BLaER1 treated with 17β-estradiol and CSF1 and Interleukin-3, amounts not matched to agents 10 nM and 100 nM (cell line): ENCODE measurements at regions not wholly inside any gene's neighbourhood (a gene's known extent, or its start where the extent isn't known, plus 50 kb on each side); places are given as distances from the start of the nearest gene placed in this dataset.
A peak's percentile ranks its signal among the peaks of the same experiment; 100 is the strongest.

Experiments
- H3K27ac ChIP-seq, 11 experiments: shearing (Covaris generic); formaldehyde crosslinking; 2 replicates each; pipeline ENCODE4 v1.8.1; 2022
- H3K27me3 ChIP-seq, 11 experiments: shearing (Covaris generic); formaldehyde crosslinking; 2 replicates each; pipeline ENCODE4 v1.8.1; 2022
- H3K36me3 ChIP-seq, 11 experiments: shearing (Covaris generic); formaldehyde crosslinking; 2 replicates each; pipeline ENCODE4 v1.8.1; 2022
- H3K4me1 ChIP-seq, 10 experiments: shearing (Covaris generic); formaldehyde crosslinking; 2 replicates each; pipeline ENCODE4 v1.8.1; 2022
- H3K4me2 ChIP-seq, 11 experiments: shearing (Covaris generic); formaldehyde crosslinking; 2 replicates each; pipeline ENCODE4 v1.8.1; 2022
- H3K4me3 ChIP-seq, 10 experiments: shearing (Covaris generic); formaldehyde crosslinking; 2 replicates each; pipeline ENCODE4 v1.8.1; 2022
- H3K9ac ChIP-seq, 11 experiments: shearing (Covaris generic); formaldehyde crosslinking; 2 replicates each; pipeline ENCODE4 v1.8.1; 2022
- H3K9me3 ChIP-seq, 11 experiments: shearing (Covaris generic); formaldehyde crosslinking; replicated peaks in 1 of 11; 2 replicates each; pipeline ENCODE4 v1.8.1; 2022
- H4K20me1 ChIP-seq, 11 experiments: shearing (Covaris generic); formaldehyde crosslinking; 2 replicates each; pipeline ENCODE4 v1.8.1; 2022
- Cebpa-rat ChIP-seq, 11 experiments: shearing (Covaris generic); IDR thresholded peaks; 2 replicates each; pipeline ENCODE4 v1.8.1; 2022

- Histone ChIP-seq H3K4me3 (no peak overlapping the region), H3K4me2 (no peak overlapping the region), H3K9ac (no peak overlapping the region), H4K20me1 (no peaks in the 10 kb centered on the region), H3K9me3 (peaks cover 0 to 11% (median 6%) of the 10 kb centered on the region in 11 experiments; a peak in 12 of 22 replicates), H3K4me1 (no peaks in the 10 kb centered on the region), H3K27me3 (no peaks in the 10 kb centered on the region), H3K36me3 (no peaks in the 10 kb centered on the region), H3K27ac (no peak overlapping the region)
- no peak for TF ChIP-seq Cebpa-rat (IDR thresholded peaks at IDR 0.05)
Measured at GRCh38 chr14:103250181-103250580, 83.9 kb upstream of the EIF5 start.

GRCh38 chr14:103250874-103251273, 83.2 kb upstream of the EIF5 start:
- Histone ChIP-seq H3K27ac (no peak overlapping the region), H3K4me2 (no peak overlapping the region), H3K4me3 (no peak overlapping the region)

GRCh38 chr14:103255555-103255954, 78.5 kb upstream of the EIF5 start:
- H3K27ac ChIP-seq = no peak overlapping the region
- no peaks in the 10 kb centered on the region for H3K27me3 ChIP-seq
- no peaks in the 10 kb centered on the region for H3K36me3 ChIP-seq
- no peaks in the 10 kb centered on the region for H4K20me1 ChIP-seq
- no peak overlapping the region for H3K4me3 ChIP-seq
- H3K4me1 ChIP-seq = peaks cover 4 to 16% (median 9%) of the 10 kb centered on the region in 10 experiments; a peak in 17 of 20 replicates
- H3K9ac ChIP-seq = no peak overlapping the region
- no peak overlapping the region for H3K4me2 ChIP-seq
- no peak for TF ChIP-seq Cebpa-rat (IDR thresholded peaks at IDR 0.05)
- H3K9me3 ChIP-seq = peaks cover 0 to 8% (median 6%) of the 10 kb centered on the region in 11 experiments; a peak in 12 of 22 replicates

More at GRCh38 chr14:103250874-103251273, 83.2 kb upstream of the EIF5 start:
- H4K20me1 ChIP-seq = no peaks in the 10 kb centered on the region
- no peak for TF ChIP-seq Cebpa-rat (IDR thresholded peaks at IDR 0.05)
- H3K27me3 ChIP-seq = no peaks in the 10 kb centered on the region
- H3K4me1 ChIP-seq = no peaks in the 10 kb centered on the region
- H3K9me3 ChIP-seq = peaks cover 0 to 11% (median 6%) of the 10 kb centered on the region in 11 experiments; a peak in 12 of 22 replicates
- H3K9ac ChIP-seq = no peak overlapping the region
- no peaks in the 10 kb centered on the region for H3K36me3 ChIP-seq

GRCh38 chr14:103256406-103256805, 77.6 kb upstream of the EIF5 start:
- H3K27ac ChIP-seq = no peak overlapping the region
- H3K4me2 ChIP-seq = no peak overlapping the region
- no peaks in the 10 kb centered on the region for H4K20me1 ChIP-seq

GRCh38 chr14:103257211-103257962, 76.7 kb upstream of the EIF5 start:
- no peak overlapping the region for H3K9ac ChIP-seq
- no peaks in the 10 kb centered on the region for H4K20me1 ChIP-seq
- no peaks in the 10 kb centered on the region for H3K9me3 ChIP-seq
- no peak overlapping the region for H3K27ac ChIP-seq
- H3K36me3 ChIP-seq = no peaks in the 10 kb centered on the region
- H3K4me3 ChIP-seq = no peak overlapping the region
- peaks cover 10 to 34% (median 16%) of the 10 kb centered on the region in 10 experiments; a peak in 19 of 20 replicates for H3K4me1 ChIP-seq
- no peak overlapping the region for H3K4me2 ChIP-seq
- TF ChIP-seq Cebpa-rat (IDR thresholded peaks at IDR 0.05) = no peak
- no peaks in the 10 kb centered on the region for H3K27me3 ChIP-seq

More at GRCh38 chr14:103256406-103256805, 77.6 kb upstream of the EIF5 start:
- no peak for TF ChIP-seq Cebpa-rat (IDR thresholded peaks at IDR 0.05)
- Histone ChIP-seq H3K4me1 (peaks cover 10 to 24% (median 16%) of the 10 kb centered on the region in 10 experiments; a peak in 19 of 20 replicates), H3K4me3 (no peak overlapping the region), H3K9me3 (peaks cover 0 to 8% (median 6%) of the 10 kb centered on the region in 11 experiments; a peak in 12 of 22 replicates), H3K36me3 (no peaks in the 10 kb centered on the region), H3K9ac (no peak overlapping the region), H3K27me3 (no peaks in the 10 kb centered on the region)

DNA sequence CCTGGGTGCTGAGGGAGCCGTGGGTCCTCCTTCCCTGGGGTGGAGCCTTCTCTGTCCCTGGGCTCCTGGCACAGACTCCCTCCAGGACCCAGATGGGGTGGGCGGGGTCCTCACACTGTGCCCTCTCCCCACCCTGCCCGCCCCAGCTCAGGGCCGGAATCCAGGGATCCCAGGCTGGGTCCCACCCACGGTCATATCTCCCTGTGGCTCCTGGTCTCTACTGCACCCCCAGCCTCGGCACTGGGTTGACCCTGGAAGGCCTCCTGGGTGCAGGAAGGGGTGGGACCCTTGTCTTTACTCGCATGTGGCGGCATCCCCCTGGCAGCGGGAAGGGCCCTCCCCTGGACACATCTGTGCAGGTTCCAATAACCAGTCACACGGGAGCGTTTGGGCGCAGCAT, 75.8 kb upstream of the EIF5 start:
- no peak for TF ChIP-seq Cebpa-rat (IDR thresholded peaks at IDR 0.05)
- H3K36me3 ChIP-seq = no peaks in the 10 kb centered on the region
- H3K4me1 ChIP-seq = peaks cover 10 to 38% (median 16%) of the 10 kb centered on the region in 10 experiments; a peak in 19 of 20 replicates
- no peak overlapping the region for H3K4me3 ChIP-seq
- no peaks in the 10 kb centered on the region for H3K9me3 ChIP-seq
- H3K4me2 ChIP-seq = no peak overlapping the region
- no peak overlapping the region for H3K9ac ChIP-seq
- no peak overlapping the region for H3K27ac ChIP-seq
- H3K27me3 ChIP-seq = no peaks in the 10 kb centered on the region
- H4K20me1 ChIP-seq = no peaks in the 10 kb centered on the region

DNA sequence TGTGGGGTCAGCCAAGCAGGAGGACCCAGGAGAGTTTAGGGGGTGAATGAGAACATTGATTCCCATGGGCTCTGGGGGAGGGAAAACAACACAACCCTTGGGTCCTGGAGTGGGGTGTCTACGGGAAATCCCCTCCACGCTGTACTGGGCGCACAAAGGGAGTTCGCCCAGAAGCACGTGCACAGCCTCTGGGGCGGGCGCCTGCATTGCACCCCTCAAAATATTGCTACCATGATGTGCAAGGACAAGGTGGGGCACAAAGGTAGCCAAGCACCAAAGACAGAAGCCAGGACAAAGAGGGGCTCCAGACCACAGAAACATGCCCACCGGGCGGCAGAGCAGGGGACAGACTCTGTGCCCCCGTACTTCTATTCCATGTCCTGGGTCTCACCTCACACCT, 74.9 kb upstream of the EIF5 start:
- Histone ChIP-seq H3K27ac (no peak overlapping the region), H3K4me1 (peaks cover 10 to 40% (median 16%) of the 10 kb centered on the region in 10 experiments; a peak in 19 of 20 replicates), H3K9ac (no peak overlapping the region), H4K20me1 (no peaks in the 10 kb centered on the region), H3K4me2 (peak overlapping the region in 6 of 11 experiments; percentile 3 to 81 (median 32); a peak in 7 of 22 replicates), H3K36me3 (no peaks in the 10 kb centered on the region), H3K4me3 (no peak overlapping the region), H3K27me3 (no peaks in the 10 kb centered on the region), H3K9me3 (no peaks in the 10 kb centered on the region)
- TF ChIP-seq Cebpa-rat (IDR thresholded peaks at IDR 0.05) = no peak

DNA sequence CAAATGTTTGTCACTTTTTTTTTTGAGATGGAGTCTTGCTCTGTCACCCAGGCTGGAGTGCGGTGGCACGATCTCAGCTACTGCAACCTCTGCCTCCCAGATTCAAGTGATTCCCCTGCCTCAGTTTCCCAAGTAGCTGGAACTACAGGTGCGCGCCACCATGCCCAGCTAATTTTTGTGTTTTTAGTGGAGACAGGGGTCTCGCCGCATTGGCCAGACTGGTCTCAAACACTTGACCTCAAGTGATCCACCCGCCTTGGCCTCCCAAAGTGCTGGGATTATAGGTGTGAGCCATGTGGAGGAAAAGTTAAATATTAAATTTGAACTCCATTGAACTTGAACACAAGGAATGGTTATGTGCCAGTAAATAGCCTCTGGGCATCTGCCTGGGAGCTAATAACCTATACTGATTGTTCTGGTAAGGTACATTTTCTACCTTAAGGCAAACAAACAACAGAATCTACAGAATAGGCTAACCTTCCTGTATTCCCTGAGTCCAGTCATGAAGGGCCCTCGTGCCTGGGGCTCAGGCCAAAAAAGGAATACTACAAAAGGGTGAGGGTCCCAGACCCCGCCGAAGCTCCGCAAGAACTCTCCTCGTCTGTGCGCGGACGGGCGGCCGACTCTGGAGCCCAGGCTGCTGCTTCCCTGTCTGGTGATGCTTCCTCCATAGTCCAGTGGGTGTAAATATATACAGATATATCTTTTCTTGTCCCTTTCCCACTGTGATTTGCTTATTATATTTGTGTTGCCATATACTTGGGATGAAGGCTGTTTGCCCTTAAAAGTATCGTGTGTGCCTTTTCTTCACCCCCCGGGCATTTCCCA, 74.0 kb upstream of the EIF5 start:
- H3K4me3 ChIP-seq = peak overlapping the region in 8 of 10 experiments; percentile 15 to 48 (median 39); a peak in 12 of 20 replicates
- H3K27ac ChIP-seq = peak overlapping the region in 2 of 11 experiments; percentile 19 to 29; a peak in 1 of 22 replicates
- no peaks in the 10 kb centered on the region for H3K36me3 ChIP-seq
- H3K9me3 ChIP-seq = no peaks in the 10 kb centered on the region
- peaks cover 10 to 40% (median 16%) of the 10 kb centered on the region in 10 experiments; a peak in 19 of 20 replicates for H3K4me1 ChIP-seq
- TF ChIP-seq Cebpa-rat (IDR thresholded peaks at IDR 0.05) = no peak
- no peaks in the 10 kb centered on the region for H4K20me1 ChIP-seq
- H3K4me2 ChIP-seq = peak overlapping the region; percentile 63 to 92 (median 75)
- H3K9ac ChIP-seq = peak overlapping the region in 8 of 11 experiments; percentile 7 to 35 (median 29); a peak in 6 of 22 replicates
- H3K27me3 ChIP-seq = no peaks in the 10 kb centered on the region
